Stimulated activated CD8-positive, alpha-beta memory T cell treated with anti-CD3 and anti-CD28 coated beads, Interleukin-4, amount 100 ng/mL, for 48 hours (primary cell): ENCODE measurements at regions not wholly inside any gene's neighbourhood (a gene's known extent, or its start where the extent isn't known, plus 50 kb on each side); places are given as distances from the start of the nearest gene placed in this dataset.
A peak's percentile ranks its signal among the peaks of the same experiment; 100 is the strongest.
"Not testable (repeated sequence)": the region's sequence is repeated elsewhere in the genome, so short reads cannot be mapped to it uniquely, and the experiment has no call there.

Source experiments
- DNase-seq: peaks from one replicate; pipeline ENCODE4 v3.0.0-alpha.2; 2020

GRCh38 chr15:92768131-92768530 lies 112.6 kb upstream of the FAM174B start:
- not testable (repeated sequence) for DNase-seq

- DNase-seq: no peak
Measured at GRCh38 chr15:92770641-92771040, 115.1 kb upstream of the FAM174B start.

- DNase-seq: no peak
Measured at GRCh38 chr15:92772061-92772460, 116.5 kb upstream of the FAM174B start.

- no peak for DNase-seq
Measured at GRCh38 chr15:92772626-92773244, 117.2 kb upstream of the FAM174B start.

- no peak for DNase-seq
Measured at GRCh38 chr15:92773340-92773739, 117.8 kb upstream of the FAM174B start.

- DNase-seq: no peak
Measured at GRCh38 chr15:92779874-92780273, 120.2 kb upstream of the CHD2 start.

GRCh38 chr15:92780843-92781242 lies 119.3 kb upstream of the CHD2 start:
- no peak for DNase-seq

- no peak for DNase-seq
Measured at GRCh38 chr15:92781925-92782453, 118.1 kb upstream of the CHD2 start.

GRCh38 chr15:92787116-92787515 lies 113.0 kb upstream of the CHD2 start:
- DNase-seq: peak; percentile 5

GRCh38 chr15:92788196-92788595 lies 111.9 kb upstream of the CHD2 start:
- peak; percentile 5 for DNase-seq

- peak; percentile 12 for DNase-seq
Measured at GRCh38 chr15:92788793-92789192, 111.3 kb upstream of the CHD2 start.

GRCh38 chr15:92796161-92796611 lies 103.9 kb upstream of the CHD2 start:
- DNase-seq: no peak

- no peak for DNase-seq
Measured at GRCh38 chr15:92797168-92798052, 102.7 kb upstream of the CHD2 start.

- DNase-seq: no peak
Measured at GRCh38 chr15:92800013-92800412, 100.1 kb upstream of the CHD2 start.

GRCh38 chr15:92800416-92801055 lies 99.6 kb upstream of the CHD2 start:
- not testable (repeated sequence) for DNase-seq

- DNase-seq: not testable (repeated sequence)
Measured at GRCh38 chr15:92801056-92801773, 98.9 kb upstream of the CHD2 start.

- no peak for DNase-seq
Measured at GRCh38 chr15:92801774-92802464, 98.2 kb upstream of the CHD2 start.

GRCh38 chr15:92803536-92803851 lies 96.6 kb upstream of the CHD2 start:
- DNase-seq: no peak

GRCh38 chr15:92803852-92804609 lies 96.1 kb upstream of the CHD2 start:
- peak; percentile 86 for DNase-seq

GRCh38 chr15:92804610-92804936 lies 95.6 kb upstream of the CHD2 start:
- DNase-seq: not testable (repeated sequence)

GRCh38 chr15:92805080-92805690 lies 94.9 kb upstream of the CHD2 start:
- DNase-seq: no peak
